ENCODE measurements at regions not wholly inside any gene's neighbourhood (a gene's known extent, or its start where the extent isn't known, plus 50 kb on each side); places are given as distances from the start of the nearest gene placed in this dataset.

- DNase-seq (ENCODE audit: low spot score): no peak
Measured at GRCh38 chr10:123575105-123575504, 91.0 kb upstream of the GPR26 start.

GRCh38 chr10:123576706-123577105 lies 89.4 kb upstream of the GPR26 start:
- no peak for DNase-seq (ENCODE audit: low spot score)

GRCh38 chr10:123577921-123578461 lies 88.2 kb upstream of the GPR26 start:
- DNase-seq (ENCODE audit: low spot score): peak; percentile 4

- no peak for DNase-seq (ENCODE audit: low spot score)
Measured at GRCh38 chr10:123578721-123579120, 87.4 kb upstream of the GPR26 start.

GRCh38 chr10:123579675-123580074 lies 86.5 kb upstream of the GPR26 start:
- DNase-seq (ENCODE audit: low spot score): no peak

- DNase-seq (ENCODE audit: low spot score): no peak
Measured at GRCh38 chr10:123580426-123580825, 85.7 kb upstream of the GPR26 start.

- DNase-seq (ENCODE audit: low spot score): no peak
Measured at GRCh38 chr10:123581656-123582055, 84.5 kb upstream of the GPR26 start.

- peak; percentile 34 for DNase-seq (ENCODE audit: low spot score)
Measured at GRCh38 chr10:123582084-123582989, 83.8 kb upstream of the GPR26 start.

GRCh38 chr10:123583639-123584418 lies 82.3 kb upstream of the GPR26 start:
- no peak for DNase-seq (ENCODE audit: low spot score)

GRCh38 chr10:123584419-123584775 lies 81.8 kb upstream of the GPR26 start:
- DNase-seq (ENCODE audit: low spot score): no peak

- no peak for DNase-seq (ENCODE audit: low spot score)
Measured at GRCh38 chr10:123585477-123586445, 80.4 kb upstream of the GPR26 start.

- DNase-seq (ENCODE audit: low spot score): no peak
Measured at GRCh38 chr10:123587110-123587509, 79.0 kb upstream of the GPR26 start.

- no peak for DNase-seq (ENCODE audit: low spot score)
Measured at GRCh38 chr10:123588386-123588914, 77.7 kb upstream of the GPR26 start.

GRCh38 chr10:123595661-123596060 lies 70.5 kb upstream of the GPR26 start:
- DNase-seq (ENCODE audit: low spot score): no peak

GRCh38 chr10:123597676-123598075 lies 68.5 kb upstream of the GPR26 start:
- no peak for DNase-seq (ENCODE audit: low spot score)

GRCh38 chr10:123599366-123599849 lies 66.7 kb upstream of the GPR26 start:
- no peak for DNase-seq (ENCODE audit: low spot score)

- DNase-seq (ENCODE audit: low spot score): no peak
Measured at GRCh38 chr10:123600177-123600576, 66.0 kb upstream of the GPR26 start.

- DNase-seq (ENCODE audit: low spot score): no peak
Measured at GRCh38 chr10:123603130-123603529, 63.0 kb upstream of the GPR26 start.

- no peak for DNase-seq (ENCODE audit: low spot score)
Measured at GRCh38 chr10:123604506-123604905, 61.6 kb upstream of the GPR26 start.

- DNase-seq (ENCODE audit: low spot score): no peak
Measured at GRCh38 chr10:123606006-123606405, 60.1 kb upstream of the GPR26 start.

GRCh38 chr10:123606955-123607354 lies 59.2 kb upstream of the GPR26 start:
- no peak for DNase-seq (ENCODE audit: low spot score)
